ENCODE measurements at regions not wholly inside any gene's neighbourhood (a gene's known extent, or its start where the extent isn't known, plus 50 kb on each side); places are given as distances from the start of the nearest gene placed in this dataset.

- TF ChIP-seq CTCF (IDR thresholded peaks at IDR 0.05; ENCODE audit: insufficient read depth, low read length, poor library complexity, severe bottlenecking), result no peak
- no peak for TF ChIP-seq EZH2phosphoT487 (conservative IDR thresholded peaks at IDR 0.05; ENCODE audit: low read length)
Measured at GRCh38 chr6:170227521-170227983, 63.3 kb downstream of the DLL1 start.

Measured in SU-DHL-6 (cell line).